ENCODE measurements at regions not wholly inside any gene's neighbourhood (a gene's known extent, or its start where the extent isn't known, plus 50 kb on each side); places are given as distances from the start of the nearest gene placed in this dataset.
A peak's percentile ranks its signal among the peaks of the same experiment; 100 is the strongest.

DNA sequence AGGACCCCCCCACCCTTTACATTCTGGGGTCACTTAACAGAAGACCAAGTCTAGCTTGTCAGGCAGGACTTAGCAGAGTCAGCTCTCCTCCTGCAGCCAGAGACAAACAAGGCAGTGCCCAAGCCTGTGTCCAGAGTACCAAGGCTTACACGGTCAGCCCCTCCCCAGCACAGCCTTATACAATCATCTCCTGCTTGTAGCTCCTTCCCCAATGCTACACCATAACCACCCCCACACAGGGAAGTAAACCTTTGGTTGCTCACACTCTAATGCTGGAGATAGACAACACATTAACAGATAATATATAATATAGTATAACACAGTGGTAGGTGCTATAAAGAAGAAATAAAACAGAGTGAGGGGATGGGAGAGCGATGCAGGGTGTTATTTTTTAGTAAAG is 175.4 kb upstream of the PWP1 start:
- Histone ChIP-seq H4K91ac (ENCODE audit: insufficient read length, low read depth, low read length) (no peak overlapping the region), H3K9ac (ENCODE audit: extremely low read depth, insufficient read length, low read length) (no peak overlapping the region), H3K9me3 (ENCODE audit: control insufficient read depth, low read depth, low read length) (no peaks in the 10 kb centered on the region), H4K5ac (ENCODE audit: insufficient read length, low read depth, low read length) (no peak overlapping the region), H3K79me1 (ENCODE audit: insufficient read depth, low read depth, low read length, poor library complexity, severe bottlenecking) (no peaks in the 10 kb centered on the region), H2BK5ac (ENCODE audit: insufficient read length, low read length) (no peak overlapping the region), H3K23ac (ENCODE audit: insufficient read length, low read depth, low read length) (no peak overlapping the region), H2BK120ac (ENCODE audit: low read depth, low read length, poor library complexity, severe bottlenecking) (no peak overlapping the region), H2BK15ac (ENCODE audit: low read depth, low read length) (no peak overlapping the region), H3K23me2 (ENCODE audit: insufficient read length, low read depth, low read length, poor library complexity, severe bottlenecking) (no peaks in the 10 kb centered on the region), H3K56ac (ENCODE audit: insufficient read length, low read depth, low read length) (no peak overlapping the region), H3K4me1 (ENCODE audit: insufficient read depth, low read length) (peaks cover 4% of the 10 kb centered on the region), H3T11ph (ENCODE audit: low read length) (no peak overlapping the region), H3K27me3 (ENCODE audit: insufficient read depth, low read length) (no peaks in the 10 kb centered on the region), H3K27ac (ENCODE audit: insufficient read length, low read depth, low read length) (no peak overlapping the region), H4K20me1 (ENCODE audit: control insufficient read depth, insufficient read depth, insufficient read length) (no peaks in the 10 kb centered on the region), H3K4ac (ENCODE audit: low read depth, low read length) (no peak overlapping the region), H2BK20ac (ENCODE audit: low read depth, low read length, poor library complexity, severe bottlenecking) (no peak overlapping the region), H3K4me2 (ENCODE audit: insufficient read depth, insufficient read length, low read length) (no peak overlapping the region), H2AK5ac (ENCODE audit: insufficient read length, low read length) (no peak overlapping the region), H3K79me2 (ENCODE audit: insufficient read depth, low read length) (no peaks in the 10 kb centered on the region), H2BK12ac (ENCODE audit: insufficient read length, low read depth, low read length) (no peak overlapping the region), H3K18ac (ENCODE audit: insufficient read length, low read depth, low read length) (no peak overlapping the region), H4K8ac (replicated peaks; ENCODE audit: insufficient read length, low read depth, low read length) (no peak overlapping the region), H3K14ac (ENCODE audit: insufficient read depth, low read length) (peak overlapping the region; percentile 40; the same call in 1 of the 2 replicates), H2AFZ (ENCODE audit: low read length) (no peak overlapping the region)
- H3K36me3 Mint-ChIP-seq (ENCODE audit: insufficient read depth in 1 of 3, low read depth in 3 of 3), result no peaks in the 10 kb centered on the region
- TF ChIP-seq, protein P1, sequence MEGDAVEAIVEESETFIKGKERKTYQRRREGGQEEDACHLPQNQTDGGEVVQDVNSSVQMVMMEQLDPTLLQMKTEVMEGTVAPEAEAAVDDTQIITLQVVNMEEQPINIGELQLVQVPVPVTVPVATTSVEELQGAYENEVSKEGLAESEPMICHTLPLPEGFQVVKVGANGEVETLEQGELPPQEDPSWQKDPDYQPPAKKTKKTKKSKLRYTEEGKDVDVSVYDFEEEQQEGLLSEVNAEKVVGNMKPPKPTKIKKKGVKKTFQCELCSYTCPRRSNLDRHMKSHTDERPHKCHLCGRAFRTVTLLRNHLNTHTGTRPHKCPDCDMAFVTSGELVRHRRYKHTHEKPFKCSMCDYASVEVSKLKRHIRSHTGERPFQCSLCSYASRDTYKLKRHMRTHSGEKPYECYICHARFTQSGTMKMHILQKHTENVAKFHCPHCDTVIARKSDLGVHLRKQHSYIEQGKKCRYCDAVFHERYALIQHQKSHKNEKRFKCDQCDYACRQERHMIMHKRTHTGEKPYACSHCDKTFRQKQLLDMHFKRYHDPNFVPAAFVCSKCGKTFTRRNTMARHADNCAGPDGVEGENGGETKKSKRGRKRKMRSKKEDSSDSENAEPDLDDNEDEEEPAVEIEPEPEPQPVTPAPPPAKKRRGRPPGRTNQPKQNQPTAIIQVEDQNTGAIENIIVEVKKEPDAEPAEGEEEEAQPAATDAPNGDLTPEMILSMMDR (conservative IDR thresholded peaks at IDR 0.05), result no peak
- peaks cover 11% of the 10 kb centered on the region for H3K27me3 Mint-ChIP-seq (ENCODE audit: low read depth)
- WGBS (ENCODE audit: extremely low coverage, insufficient read length, low lambda C conversion rate), result no CpG with 5 or more reads among the region's 2 CpGs
- DNase-seq, result no peak
- H3K9me3 Mint-ChIP-seq, result no peaks in the 10 kb centered on the region; a peak in 1 of 5 replicates
- no peak overlapping the region for H3K27ac Mint-ChIP-seq
- H3K4me1 Mint-ChIP-seq, result peaks cover 11 to 14% of the 10 kb centered on the region in 2 experiments
- H3K4me3 Mint-ChIP-seq, result no peak overlapping the region

Data from H9 (cell line).